ENCODE measurements at regions not wholly inside any gene's neighbourhood (a gene's known extent, or its start where the extent isn't known, plus 50 kb on each side); places are given as distances from the start of the nearest gene placed in this dataset.
A peak's percentile ranks its signal among the peaks of the same experiment; 100 is the strongest.

DNA sequence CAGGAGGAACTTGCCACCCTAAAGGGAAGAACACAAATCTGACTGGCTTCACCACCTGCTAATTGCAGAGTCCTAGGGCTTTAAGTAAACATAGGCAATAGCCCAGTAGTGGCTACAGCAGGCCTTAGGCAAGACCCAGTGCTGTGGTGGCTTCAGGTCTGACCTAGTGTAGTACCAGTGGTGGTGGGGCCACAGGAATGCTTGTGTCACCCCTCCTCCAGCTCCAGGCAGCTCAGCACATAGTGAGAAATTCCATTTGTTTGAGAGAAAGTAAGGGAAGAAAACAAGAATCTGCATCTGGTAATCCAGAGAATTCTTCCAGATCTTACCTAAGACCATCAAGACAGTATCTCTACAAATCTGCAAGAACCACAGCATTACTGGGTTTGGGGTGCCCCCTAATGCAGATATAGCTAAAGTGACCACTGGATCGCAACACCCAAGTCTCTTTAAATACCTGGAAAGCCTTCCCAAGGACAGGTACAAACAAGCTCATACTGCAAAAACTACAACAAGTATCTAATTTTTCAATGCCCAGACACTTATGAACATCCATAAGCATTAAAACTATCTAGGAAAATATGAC lies 102.6 kb upstream of the TRPM3 start:
- H3K4me3 Mint-ChIP-seq: no peak overlapping the region

GRCh38 chr9:71218774-71219173 lies 97.4 kb upstream of the TRPM3 start:
- H3K9me3 Mint-ChIP-seq: peaks cover 10% of the 10 kb centered on the region
- TF ChIP-seq CTCF (conservative IDR thresholded peaks at IDR 0.05): no peak
- Histone ChIP-seq H3K36me3 (ENCODE audit: control insufficient read depth, insufficient read depth, low read length) (no peaks in the 10 kb centered on the region), H3K4me1 (ENCODE audit: control insufficient read depth, insufficient read depth, low read length) (peaks cover 13% of the 10 kb centered on the region), H3K4me3 (ENCODE audit: low read length) (no peak overlapping the region), H3K27ac (ENCODE audit: low read depth, low read length) (no peak overlapping the region), H3K27me3 (ENCODE audit: control insufficient read depth, insufficient read depth, low read length, poor library complexity, severe bottlenecking) (no peaks in the 10 kb centered on the region), H3K9me3 (ENCODE audit: control insufficient read depth, low read length) (peaks cover 12% of the 10 kb centered on the region), H3K9ac (ENCODE audit: extremely low read depth, low read length, poor library complexity, severe bottlenecking) (no peak overlapping the region)
- H3K36me3 Mint-ChIP-seq (ENCODE audit: low read depth): no peaks in the 10 kb centered on the region
- no peak for DNase-seq
- peaks cover 12% of the 10 kb centered on the region for H3K4me1 Mint-ChIP-seq
- H3K27ac Mint-ChIP-seq: no peak overlapping the region
- H3K27me3 Mint-ChIP-seq (ENCODE audit: insufficient read depth): no peaks in the 10 kb centered on the region
- H3K4me3 Mint-ChIP-seq: no peak overlapping the region
- 58 to 69% methylated on average over 2 to 4 of the region's 4 CpGs for WGBS, 2 experiments (ENCODE audit: insufficient coverage in 1 of 2, insufficient read length in 1 of 2)

More for the DNA sequence above, 102.6 kb upstream of the TRPM3 start:
- Mint-ChIP-seq H3K9me3 (peaks cover 4% of the 10 kb centered on the region), H3K4me1 (peaks cover 25% of the 10 kb centered on the region), H3K36me3 (ENCODE audit: low read depth) (no peaks in the 10 kb centered on the region), H3K27me3 (ENCODE audit: insufficient read depth) (no peaks in the 10 kb centered on the region), H3K27ac (peak overlapping the region; percentile 89)
- Histone ChIP-seq H3K27me3 (ENCODE audit: control insufficient read depth, insufficient read depth, low read length, poor library complexity, severe bottlenecking) (no peaks in the 10 kb centered on the region), H3K4me3 (ENCODE audit: low read length) (peak overlapping the region; percentile 15), H3K36me3 (ENCODE audit: control insufficient read depth, insufficient read depth, low read length) (no peaks in the 10 kb centered on the region), H3K9me3 (ENCODE audit: control insufficient read depth, low read length) (no peaks in the 10 kb centered on the region), H3K9ac (ENCODE audit: extremely low read depth, low read length, poor library complexity, severe bottlenecking) (no peak overlapping the region), H3K4me1 (ENCODE audit: control insufficient read depth, insufficient read depth, low read length) (peaks cover 14% of the 10 kb centered on the region), H3K27ac (ENCODE audit: low read depth, low read length) (no peak overlapping the region)
- 80 to 89% methylated on average over 1 of the region's 1 CpG for WGBS, 2 experiments (ENCODE audit: insufficient coverage in 1 of 2, insufficient read length in 1 of 2)
- peak; percentile 90 for DNase-seq
- peak; percentile 64 for TF ChIP-seq CTCF (conservative IDR thresholded peaks at IDR 0.05)

- no peak overlapping the region for H3K4me3 Mint-ChIP-seq
- H3K27me3 Mint-ChIP-seq (ENCODE audit: insufficient read depth): no peaks in the 10 kb centered on the region
- H3K9me3 Mint-ChIP-seq: peaks cover 18% of the 10 kb centered on the region
- peaks cover 6% of the 10 kb centered on the region for H3K4me1 Mint-ChIP-seq
- no peaks in the 10 kb centered on the region for H3K36me3 Mint-ChIP-seq (ENCODE audit: low read depth)
- H3K9me3 ChIP-seq (ENCODE audit: control insufficient read depth, low read length): peaks cover 18% of the 10 kb centered on the region
- no peak overlapping the region for H3K27ac ChIP-seq (ENCODE audit: low read depth, low read length)
- TF ChIP-seq CTCF (conservative IDR thresholded peaks at IDR 0.05): no peak
- H3K4me1 ChIP-seq (ENCODE audit: control insufficient read depth, insufficient read depth, low read length): no peaks in the 10 kb centered on the region
- H3K27ac Mint-ChIP-seq: no peak overlapping the region
- no peak overlapping the region for H3K4me3 ChIP-seq (ENCODE audit: low read length)
- no peak overlapping the region for H3K9ac ChIP-seq (ENCODE audit: extremely low read depth, low read length, poor library complexity, severe bottlenecking)
- no peaks in the 10 kb centered on the region for H3K27me3 ChIP-seq (ENCODE audit: control insufficient read depth, insufficient read depth, low read length, poor library complexity, severe bottlenecking)
- H3K36me3 ChIP-seq (ENCODE audit: control insufficient read depth, insufficient read depth, low read length): no peaks in the 10 kb centered on the region
- DNase-seq: no peak
Measured at GRCh38 chr9:71213633-71214032, 92.2 kb upstream of the TRPM3 start.

Data from endodermal cell (in vitro differentiated cells).